ENCODE measurements at regions not wholly inside any gene's neighbourhood (a gene's known extent, or its start where the extent isn't known, plus 50 kb on each side); places are given as distances from the start of the nearest gene placed in this dataset.
"Not testable (repeated sequence)": the region's sequence is repeated elsewhere in the genome, so short reads cannot be mapped to it uniquely, and the experiment has no call there.

GRCh38 chr4:62510228-62510627 lies 1310.1 kb downstream of the ADGRL3 start:
- DNase-seq: no peak

DNA sequence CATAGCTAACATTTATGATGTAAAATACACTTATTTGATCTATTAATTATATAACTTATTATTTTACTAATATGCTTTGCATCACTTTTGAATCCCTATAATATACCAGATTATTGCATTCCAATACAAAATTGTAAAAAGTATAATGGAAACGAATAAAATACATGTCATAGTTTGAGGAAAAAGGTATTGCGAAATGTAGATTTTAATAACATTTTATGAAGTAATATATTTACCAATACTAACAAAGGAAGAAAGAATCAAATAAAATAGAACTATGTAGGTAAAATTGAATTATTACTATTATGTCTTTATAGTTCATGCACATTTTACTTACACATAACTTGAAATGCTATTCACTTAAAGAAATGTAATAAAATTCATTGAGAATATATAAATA lies 1300.2 kb downstream of the ADGRL3 start:
- DNase-seq: no peak

DNA sequence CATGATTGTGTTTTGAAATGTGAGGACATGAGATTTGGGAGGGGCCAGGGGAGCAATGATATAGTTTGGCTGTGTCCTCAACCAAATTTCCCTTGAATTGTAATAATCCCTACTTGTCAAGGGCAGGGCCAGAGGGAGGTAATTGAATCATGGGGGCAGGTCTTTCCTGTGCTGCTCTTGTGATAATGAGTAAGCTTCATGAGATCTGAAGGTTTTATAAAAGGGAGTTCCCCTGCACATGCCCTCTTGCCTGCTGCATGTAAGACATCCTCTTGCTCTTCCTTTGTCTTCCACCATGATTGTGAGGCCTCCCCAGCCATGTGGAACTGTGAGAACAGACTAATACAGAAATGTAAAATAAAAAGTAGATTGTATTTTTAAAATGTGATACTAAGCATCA lies 1294.9 kb downstream of the ADGRL3 start:
- no peak for DNase-seq

DNA sequence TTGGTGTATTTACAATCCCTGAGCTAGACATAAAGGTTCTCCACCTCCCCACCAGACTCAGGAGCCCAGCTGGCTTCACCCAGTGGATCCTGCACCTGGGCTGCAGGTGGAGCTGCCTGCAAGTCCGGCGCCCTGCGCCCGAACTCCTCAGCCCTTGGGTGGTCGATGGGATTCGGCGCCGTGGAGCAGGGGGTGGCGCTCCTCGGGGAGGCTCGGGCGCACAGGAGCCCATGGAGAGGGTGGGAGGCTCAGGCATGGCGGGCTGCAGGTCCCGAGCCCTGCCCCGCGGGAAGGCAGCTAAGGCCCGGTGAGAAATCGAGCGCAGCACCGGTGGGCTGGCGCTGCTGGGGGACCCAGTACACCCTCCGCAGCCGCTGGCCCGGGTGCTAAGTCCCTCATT lies 1291.6 kb downstream of the ADGRL3 start:
- not testable (repeated sequence) for DNase-seq

- no peak for DNase-seq
Observed at GRCh38 chr4:62490635-62491034, 1290.5 kb downstream of the ADGRL3 start.

- no peak for DNase-seq
Observed at GRCh38 chr4:62487016-62487415, 1286.9 kb downstream of the ADGRL3 start.

DNA sequence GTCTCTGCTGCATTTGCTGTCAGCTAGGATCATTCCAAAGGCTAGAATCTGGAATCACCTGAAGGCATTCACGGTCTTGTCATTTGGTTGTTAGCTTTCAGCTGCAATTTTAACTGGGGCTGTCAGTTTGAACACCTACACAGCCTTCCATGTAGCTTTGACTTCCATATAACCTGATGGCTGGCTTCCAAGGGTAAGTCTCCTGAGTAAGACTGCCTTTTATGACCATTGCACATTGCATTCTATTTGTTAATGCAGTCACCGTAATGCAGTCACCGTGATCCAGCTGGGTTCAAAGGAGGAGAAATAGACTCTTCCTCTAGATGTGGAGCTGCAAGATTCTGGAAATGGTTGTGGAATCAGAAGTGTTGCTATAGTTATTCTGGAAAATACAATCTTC lies 1284.2 kb downstream of the ADGRL3 start:
- DNase-seq: no peak

DNA sequence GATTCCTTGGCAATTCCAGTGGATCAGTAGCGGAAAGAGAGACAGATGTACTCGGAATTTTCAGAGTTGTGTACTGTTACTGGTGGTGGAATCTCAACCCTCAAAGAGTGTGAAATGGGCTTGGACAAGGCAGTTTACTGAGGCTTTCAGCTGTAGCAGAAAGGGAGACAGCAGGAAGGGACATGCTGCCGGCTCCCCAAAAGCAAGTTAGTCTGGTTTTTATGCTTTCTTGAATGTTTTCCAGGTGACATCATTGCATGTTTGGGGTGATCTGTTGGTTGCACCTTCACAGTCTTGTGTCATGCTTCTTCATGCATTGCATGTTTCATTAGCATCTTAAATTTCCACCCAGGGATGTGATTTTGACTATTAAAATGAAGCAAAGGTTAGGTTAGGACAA lies 1282.2 kb downstream of the ADGRL3 start:
- DNase-seq: no peak

- no peak for DNase-seq
Observed at GRCh38 chr4:62475596-62475995, 1275.5 kb downstream of the ADGRL3 start.

DNA sequence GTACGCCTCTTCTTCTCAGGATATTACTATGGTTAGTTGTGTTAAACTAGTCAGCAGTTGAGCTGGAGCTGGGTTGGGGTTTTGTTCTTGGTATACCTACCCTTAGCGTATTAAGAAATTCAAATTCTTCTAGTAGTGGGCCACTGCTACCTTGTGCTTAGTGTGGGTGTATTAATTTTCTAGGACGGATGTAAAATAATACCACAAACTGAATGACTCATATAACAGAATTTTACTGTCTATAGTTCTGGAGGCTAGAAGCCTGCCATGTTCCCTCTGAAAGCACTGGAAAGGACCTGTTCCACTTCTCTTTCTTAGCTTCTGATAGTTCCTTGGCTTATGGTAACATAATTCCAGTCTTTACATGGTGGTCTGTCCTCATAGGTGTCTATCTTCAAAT lies 1274.7 kb downstream of the ADGRL3 start:
- no peak for DNase-seq

- DNase-seq: no peak
Observed at GRCh38 chr4:62471021-62471420, 1270.9 kb downstream of the ADGRL3 start.

DNA sequence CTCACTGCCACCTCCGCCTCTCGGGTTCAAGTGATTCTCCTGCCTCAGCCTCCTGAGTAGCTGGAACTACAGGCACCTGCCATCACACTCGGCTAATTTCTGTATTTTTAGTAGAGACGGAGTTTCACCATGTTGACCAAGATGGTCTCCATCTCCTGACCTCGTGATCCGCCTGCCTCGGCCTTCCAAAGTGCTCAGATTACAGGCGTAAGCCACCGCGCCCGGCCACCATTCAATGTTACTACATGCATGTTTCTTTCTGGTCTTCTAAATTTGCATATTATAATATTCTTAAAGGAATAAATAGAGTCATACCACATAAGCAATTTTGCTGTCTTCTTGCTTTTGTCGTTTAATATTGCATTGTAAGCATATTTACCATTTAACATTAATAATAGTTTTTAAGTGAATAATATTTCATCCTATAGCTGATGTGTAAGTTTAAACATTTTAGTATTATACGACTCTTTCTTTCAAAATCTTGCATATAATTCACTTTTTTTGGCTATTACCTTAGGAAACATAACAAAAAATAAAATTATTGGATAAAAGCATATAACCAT lies 1270.4 kb downstream of the ADGRL3 start:
- DNase-seq: no peak

DNA sequence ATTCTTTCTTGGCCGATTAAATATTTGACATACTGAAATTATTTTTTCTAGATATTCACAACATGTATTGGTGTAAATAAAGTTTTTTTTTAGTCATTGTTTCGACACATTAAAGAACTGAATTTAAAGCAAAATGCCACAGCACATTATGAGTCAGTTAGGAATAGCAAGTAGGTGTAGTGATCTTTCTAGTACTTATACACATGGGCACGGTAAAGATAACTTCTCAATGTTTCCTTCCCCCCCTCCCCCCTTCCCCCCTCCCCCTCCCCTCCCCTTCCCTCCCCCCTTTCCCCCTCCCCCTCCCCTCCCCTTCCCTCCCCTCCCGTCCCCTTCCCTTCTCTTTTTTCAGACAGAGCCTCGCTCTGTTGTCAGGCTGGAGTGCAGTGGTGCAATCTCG lies 1269.9 kb downstream of the ADGRL3 start:
- no peak for DNase-seq

GRCh38 chr4:62461961-62462360 lies 1261.8 kb downstream of the ADGRL3 start:
- DNase-seq: no peak

DNA sequence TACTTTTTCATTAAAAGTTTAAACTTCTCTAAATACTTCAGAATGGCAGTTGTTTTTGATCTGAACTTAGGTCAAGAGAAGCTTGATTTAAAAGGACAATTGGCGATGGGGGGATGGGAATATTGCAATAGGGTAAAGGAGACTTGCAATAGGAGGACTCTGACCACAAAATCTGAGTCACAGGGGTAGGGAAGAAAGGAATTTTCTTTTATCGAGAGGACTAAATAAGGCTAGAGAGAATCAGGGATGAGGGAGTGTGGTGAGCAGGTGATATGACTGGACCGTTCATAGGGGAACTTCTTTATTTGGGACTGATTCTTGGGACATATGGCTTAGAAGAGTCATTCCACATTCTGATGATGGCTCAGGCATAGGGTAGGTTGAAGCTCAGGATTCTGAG lies 1260.2 kb downstream of the ADGRL3 start:
- DNase-seq: no peak

- no peak for DNase-seq
Observed at GRCh38 chr4:62457356-62457755, 1257.2 kb downstream of the ADGRL3 start.

GRCh38 chr4:62455871-62456270 lies 1255.7 kb downstream of the ADGRL3 start:
- DNase-seq: no peak

DNA sequence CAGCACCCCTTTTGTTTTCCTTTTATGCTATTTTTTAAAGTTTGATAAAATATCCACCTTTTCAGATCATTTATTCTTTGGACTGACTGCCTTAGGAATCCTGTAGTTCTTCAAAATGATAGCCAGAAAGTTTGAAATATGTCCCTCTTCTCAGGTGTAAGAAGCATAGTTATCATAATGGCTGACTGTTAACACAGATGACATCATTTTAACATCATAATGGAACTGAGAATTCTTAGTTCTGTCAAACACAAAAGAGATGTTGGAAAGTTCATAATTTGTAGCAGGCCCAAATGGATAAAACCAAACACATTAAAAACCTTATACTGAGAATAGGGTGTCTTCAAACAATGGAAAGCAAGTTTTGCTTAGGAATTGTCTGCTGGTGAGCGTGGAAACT lies 1254.4 kb downstream of the ADGRL3 start:
- no peak for DNase-seq

DNA sequence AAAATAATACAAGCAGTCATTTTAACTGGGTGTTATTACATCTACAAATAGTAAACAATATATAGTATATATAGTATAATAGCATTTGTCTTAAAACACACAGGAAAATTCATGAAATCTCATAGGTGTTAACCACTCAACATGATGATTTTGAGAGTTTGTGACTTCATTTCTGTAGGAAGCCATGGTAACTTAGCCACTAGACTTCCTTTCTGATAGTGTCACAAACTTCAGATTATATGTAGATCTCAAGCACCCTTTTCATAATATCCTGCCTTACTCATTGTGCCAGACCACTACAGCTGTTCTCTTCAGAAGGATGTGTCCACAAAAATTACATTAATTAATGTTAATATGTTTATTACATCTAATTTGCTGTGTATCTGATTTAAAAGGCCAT lies 1250.6 kb downstream of the ADGRL3 start:
- DNase-seq: no peak

DNA sequence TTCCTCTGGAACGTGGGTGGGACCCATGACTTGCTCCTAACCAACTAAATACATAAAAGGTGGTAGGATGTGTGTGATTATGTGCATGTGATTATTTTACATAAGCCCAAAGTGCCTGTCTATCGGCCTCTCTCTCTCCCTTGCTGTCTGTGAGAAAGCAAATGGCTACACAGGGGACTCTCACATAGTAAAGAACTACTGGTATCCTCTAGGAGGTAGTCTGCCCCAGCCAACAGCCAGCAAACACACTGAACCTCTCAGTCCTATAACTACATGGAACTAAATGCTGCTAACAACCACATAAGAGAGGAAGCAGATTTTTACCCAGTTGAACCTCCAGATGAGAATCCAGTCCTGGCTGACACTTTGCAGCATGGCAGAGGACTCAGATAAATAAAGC lies 1249.4 kb downstream of the ADGRL3 start:
- DNase-seq: no peak

DNA sequence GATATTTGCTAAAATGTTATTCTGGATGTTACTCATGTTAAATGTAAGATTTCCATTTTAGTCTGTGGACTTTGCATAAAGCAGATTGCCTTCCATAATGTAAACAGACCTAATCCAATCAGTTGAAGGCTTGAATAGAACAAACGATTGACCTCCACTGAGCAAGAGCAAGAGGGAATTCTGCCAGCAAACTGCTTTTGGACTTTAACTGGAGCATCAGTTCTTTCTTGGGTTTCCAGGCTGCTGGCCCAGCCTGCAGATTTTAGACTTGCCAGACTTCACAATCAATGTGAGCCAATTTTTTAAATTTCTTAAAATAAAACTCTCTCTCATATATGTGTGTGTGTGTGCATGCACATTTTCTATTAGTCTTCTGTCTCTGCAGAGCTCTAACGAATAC lies 1248.8 kb downstream of the ADGRL3 start:
- no peak for DNase-seq

DNA sequence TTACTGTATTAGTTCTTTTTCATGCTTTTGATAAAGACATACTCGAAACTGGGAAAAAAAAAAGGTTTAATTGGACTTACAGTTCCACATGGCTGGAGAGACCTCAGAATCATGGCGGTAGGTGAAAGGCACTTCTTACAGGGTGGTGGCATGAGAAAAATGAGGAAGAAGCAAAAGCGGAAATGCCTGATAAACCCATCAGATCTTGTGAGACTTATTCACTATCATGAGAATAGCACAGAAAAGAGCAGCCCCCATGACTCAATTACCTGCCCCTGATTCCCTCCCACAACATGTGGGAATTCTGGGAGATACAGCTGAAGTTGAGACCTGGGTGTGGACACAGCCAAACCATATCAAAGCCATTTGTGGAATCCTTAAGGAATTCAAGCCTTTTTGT lies 1238.9 kb downstream of the ADGRL3 start:
- no peak for DNase-seq

GRCh38 chr4:62434921-62435320 lies 1234.8 kb downstream of the ADGRL3 start:
- no peak for DNase-seq

DNA sequence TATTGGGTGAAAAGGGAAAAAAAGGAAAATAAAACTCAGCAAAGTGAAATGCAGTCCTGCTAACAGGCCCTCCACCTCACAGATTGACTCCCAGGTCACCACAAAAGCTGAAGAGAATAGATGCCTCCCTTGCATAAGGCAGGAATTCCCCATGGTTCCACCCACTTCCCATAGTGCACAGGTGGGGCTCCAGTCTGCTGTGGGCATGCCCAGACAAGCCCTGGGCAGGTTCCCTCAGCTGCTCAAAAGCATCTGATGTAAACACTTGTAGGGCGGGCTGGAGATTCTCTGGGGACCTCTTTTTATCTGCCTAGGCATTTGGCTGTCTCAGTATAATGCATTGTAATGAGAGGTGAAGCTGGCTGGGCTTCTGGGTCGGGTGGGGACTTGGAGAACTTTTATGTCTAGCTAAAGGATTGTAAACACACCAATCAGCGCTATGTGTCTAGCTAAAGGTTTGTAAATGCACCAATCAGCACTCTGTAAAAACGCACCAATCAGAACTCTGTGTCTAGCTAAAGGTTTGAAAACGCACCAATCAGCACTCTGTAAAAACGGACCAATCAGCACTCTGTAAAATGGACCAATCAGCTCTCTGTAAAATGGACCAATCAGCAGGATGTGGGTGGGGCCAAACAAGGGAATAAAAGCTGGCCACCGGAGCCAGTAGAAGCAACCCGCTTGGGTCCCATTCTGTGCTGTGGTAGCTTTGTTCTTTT lies 1231.5 kb downstream of the ADGRL3 start:
- DNase-seq: not testable (repeated sequence)

GRCh38 chr4:62429297-62429696 lies 1229.2 kb downstream of the ADGRL3 start:
- DNase-seq: no peak
